ENCODE measurements at regions not wholly inside any gene's neighbourhood (a gene's known extent, or its start where the extent isn't known, plus 50 kb on each side); places are given as distances from the start of the nearest gene placed in this dataset.

- DNase-seq = no peak
These were observed 415.2 kb upstream of the OR4E1 start for GRCh38 chr14:22088614-22089342.

DNA sequence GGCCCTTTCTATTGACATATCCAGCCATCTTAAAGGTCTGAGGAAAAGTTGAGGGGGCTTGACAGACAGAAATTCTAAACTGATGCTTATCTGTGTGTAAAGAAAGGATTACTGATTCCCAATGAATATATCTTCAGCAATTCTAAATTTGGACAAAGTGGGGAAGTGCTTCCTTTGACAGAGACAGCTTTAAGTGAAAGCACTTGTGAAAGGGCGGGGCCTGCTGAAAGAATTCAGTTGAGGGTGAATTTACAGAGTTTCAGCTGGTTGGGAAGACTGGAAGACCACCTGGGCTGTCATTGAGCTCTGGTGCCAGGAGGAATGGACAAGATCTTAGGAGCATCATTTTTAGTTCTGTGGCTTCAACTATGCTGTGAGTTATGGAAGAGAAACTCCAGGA, 412.5 kb upstream of the OR4E1 start:
- no peak for DNase-seq

- no peak for DNase-seq
These were observed 411.0 kb upstream of the OR4E1 start for GRCh38 chr14:22084393-22085281.

- no peak for DNase-seq
These were observed 407.7 kb upstream of the OR4E1 start for GRCh38 chr14:22081337-22081736.

- no peak for DNase-seq
These were observed 406.1 kb upstream of the OR4E1 start for GRCh38 chr14:22079766-22080165.

- DNase-seq = no peak
These were observed 400.2 kb upstream of the OR4E1 start for GRCh38 chr14:22073801-22074200.

GRCh38 chr14:22071006-22071405, 397.4 kb upstream of the OR4E1 start:
- peak; percentile 42 for DNase-seq

- DNase-seq = peak; percentile 61
These were observed 396.7 kb upstream of the OR4E1 start for GRCh38 chr14:22070119-22070982.

GRCh38 chr14:22065347-22065746, 391.7 kb upstream of the OR4E1 start:
- DNase-seq = no peak

DNA sequence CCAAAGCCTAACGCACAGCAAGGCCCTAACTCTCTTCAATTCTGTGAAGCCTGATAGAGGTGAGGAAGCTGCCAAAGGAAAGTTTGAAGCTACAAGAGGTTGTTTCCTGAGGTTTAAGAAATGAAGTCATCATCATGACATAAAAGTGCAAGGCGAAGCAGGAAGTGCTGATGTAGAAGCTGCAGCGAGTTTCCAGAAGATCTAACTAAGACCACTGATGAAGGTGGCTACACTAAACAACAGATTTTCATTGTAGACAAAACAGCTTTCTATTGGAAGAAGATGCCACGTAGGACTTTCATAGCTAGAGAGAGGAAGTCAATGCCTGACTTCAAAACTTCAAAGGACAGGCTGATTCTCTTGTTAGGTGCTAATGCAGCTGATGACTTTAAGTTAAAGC, 385.6 kb upstream of the OR4E1 start:
- DNase-seq = no peak

- peak; percentile 31 for DNase-seq
These were observed 379.2 kb upstream of the OR4E1 start for GRCh38 chr14:22052795-22053194.

- peak; percentile 15 for DNase-seq
These were observed 373.5 kb upstream of the OR4E1 start for GRCh38 chr14:22047115-22047514.

DNA sequence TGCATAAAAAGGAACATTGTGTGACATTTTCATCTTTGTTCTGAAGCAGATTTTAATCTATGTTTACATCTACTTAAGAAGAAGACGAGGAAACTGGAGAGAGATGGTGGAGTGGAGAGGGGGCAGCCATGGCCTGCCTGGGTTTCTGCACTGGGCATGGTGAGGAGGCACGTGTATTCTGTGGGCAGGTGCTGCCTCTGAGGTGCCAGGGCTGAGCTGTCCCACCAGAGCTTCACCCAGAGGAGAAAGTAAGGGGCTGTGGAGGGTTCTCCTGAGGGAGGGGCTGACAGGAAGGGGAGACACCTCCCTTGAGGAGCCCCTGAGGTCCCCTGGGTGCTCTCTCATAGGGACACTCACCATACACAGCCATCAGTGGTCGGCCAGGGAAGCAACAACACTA, 372.4 kb upstream of the OR4E1 start:
- DNase-seq = peak; percentile 2

DNA sequence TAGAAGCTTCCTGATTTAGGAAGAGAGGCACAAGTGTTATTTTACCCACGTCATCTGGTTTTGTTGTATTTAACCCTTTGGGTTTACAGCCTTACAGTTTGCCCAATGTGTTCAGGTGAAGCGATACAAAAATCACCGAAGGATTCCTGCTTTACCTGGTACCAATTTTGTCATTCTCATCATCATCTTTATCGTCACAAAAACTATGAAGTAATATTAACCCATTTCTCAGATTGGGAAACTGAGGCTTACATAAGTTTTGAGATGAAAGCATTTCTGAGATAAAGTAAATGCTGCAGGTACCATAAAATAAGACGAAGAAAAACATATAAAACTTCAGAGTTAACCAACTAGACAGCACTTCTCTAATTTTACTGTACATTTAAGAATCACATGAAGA, 370.6 kb upstream of the OR4E1 start:
- DNase-seq = no peak

DNA sequence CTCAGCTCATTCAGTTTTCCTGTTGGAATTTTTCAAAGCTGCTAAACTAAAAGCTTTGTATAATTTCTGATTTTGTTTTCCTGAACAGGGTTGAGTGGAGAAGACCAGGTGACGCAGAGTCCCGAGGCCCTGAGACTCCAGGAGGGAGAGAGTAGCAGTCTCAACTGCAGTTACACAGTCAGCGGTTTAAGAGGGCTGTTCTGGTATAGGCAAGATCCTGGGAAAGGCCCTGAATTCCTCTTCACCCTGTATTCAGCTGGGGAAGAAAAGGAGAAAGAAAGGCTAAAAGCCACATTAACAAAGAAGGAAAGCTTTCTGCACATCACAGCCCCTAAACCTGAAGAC, 367.1 kb upstream of the OR4E1 start:
- no peak for DNase-seq

DNA sequence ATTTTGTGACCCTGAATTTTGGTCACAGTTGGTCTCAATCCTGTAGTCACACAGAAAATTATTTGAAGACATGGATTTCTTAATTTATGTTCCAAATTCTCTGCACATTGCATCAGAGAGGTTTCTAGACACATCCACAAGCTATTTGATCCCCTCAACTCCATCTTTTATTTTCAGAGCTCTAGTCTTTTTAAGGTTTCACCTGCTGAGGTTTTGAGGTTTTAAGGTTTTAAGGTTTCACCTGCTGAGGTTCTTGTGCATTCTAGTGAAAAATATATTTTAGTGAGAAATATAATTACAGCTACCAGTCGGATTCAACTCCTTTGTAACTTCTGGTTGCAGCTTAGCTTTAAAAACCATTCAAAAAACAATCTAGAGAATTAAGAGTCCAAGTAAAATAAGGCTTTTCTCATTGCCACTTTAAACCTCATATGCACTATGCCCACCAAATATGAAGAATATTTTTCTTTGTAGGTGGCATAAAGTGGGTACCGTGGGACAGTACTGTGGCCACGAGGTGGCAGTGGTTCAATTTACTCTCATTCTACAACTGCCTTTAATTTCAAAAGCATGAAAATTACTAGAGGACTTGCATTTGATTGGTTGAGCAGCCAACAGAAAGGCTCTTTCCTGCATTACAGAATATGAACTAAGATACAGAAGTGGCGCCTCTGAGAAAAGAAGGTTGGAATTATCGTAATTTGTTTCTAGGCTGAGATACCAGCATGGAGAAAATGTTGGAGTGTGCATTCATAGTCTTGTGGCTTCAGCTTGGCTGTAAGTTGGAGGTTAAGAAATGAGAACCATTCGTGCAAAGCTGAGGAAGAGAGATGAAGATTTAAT, 366.5 kb upstream of the OR4E1 start:
- peak; percentile 52 for DNase-seq

GRCh38 chr14:22036541-22037239, 363.1 kb upstream of the OR4E1 start:
- no peak for DNase-seq

DNA sequence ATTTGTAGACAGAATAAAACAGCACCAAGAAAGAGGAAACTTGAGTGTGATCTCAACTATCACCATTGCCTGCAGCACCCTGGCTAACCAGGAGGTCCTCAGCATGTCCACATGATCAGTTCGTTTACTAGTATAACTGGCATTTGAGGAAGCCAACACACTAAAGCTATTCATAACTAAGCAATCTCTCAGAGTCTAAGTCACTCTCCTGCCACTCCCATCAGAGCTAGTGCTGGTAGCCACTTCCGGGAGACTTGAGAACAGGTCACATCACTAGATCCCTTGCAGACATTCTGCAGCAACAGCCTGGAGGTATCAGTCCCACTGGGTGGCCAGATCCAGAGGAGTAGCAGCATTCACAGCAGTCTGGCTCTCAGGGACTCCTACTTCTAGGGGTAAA, 352.9 kb upstream of the OR4E1 start:
- DNase-seq = no peak

GRCh38 chr14:22025879-22026278, 352.3 kb upstream of the OR4E1 start:
- no peak for DNase-seq

DNA sequence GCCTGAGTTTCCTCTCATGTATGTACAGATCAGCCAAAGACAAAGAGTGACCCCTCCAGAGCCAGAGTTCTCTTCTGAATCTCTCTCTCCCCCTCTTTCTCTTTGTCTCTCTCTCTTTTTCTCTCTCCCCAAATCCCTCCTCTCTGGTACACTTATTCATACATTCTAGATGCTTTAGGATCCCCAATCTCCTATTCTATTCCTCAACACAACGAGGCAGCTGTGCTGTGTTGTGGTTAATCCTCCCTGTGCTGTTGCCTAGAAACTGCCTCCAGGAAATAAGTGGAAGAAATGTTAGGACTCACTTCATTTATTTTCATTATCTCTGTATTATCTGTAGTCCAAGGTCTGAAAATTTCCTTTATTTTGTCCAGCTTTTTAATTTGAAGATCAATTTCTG, 350.5 kb upstream of the OR4E1 start:
- no peak for DNase-seq

DNA sequence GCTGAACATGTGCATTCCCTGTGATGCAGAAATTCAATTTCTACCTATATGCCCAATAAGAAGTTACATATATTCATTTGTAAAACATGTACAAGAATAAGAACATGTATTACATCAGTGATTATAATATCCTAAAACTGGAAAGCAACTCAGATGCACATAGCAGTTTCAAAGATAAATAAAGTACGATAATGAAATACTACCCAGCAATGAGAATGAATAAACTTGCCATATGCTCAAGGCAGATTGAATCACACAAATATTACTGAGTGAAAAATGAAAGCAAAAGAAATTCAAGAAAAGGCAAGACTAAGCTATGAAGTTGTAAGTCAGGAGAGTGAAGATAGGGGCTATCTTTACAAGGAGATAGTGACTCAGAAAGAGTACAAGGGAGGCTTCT, 345.3 kb upstream of the OR4E1 start:
- no peak for DNase-seq

GRCh38 chr14:22012452-22012851, 338.8 kb upstream of the OR4E1 start:
- no peak for DNase-seq
